IMR-90 (cell line): ENCODE measurements at regions not wholly inside any gene's neighbourhood (a gene's known extent, or its start where the extent isn't known, plus 50 kb on each side); places are given as distances from the start of the nearest gene placed in this dataset.

Experiments used
- ATAC-seq: fragments of 200-7000 bp; cut with Tn5 transposase; 2 replicates; pipeline ENCODE4 v1.9.1; 2020; ENCODE audit warnings: low read depth, mild to moderate bottlenecking, moderate library complexity
- BruUV-seq: library from RNA; stranded (reverse); fragments of 400-500 nt; replicated peaks from 2 replicates; lab custom pipeline; 2021; lab: Mats Ljungman, UMichigan
- CTCF ChIA-PET: fragments of 300-600 bp; formaldehyde crosslinking; extraction: SDS; loops from one replicate; lab custom pipeline; 2021; ENCODE audit warnings: antibody characterized with exemption; lab: Yijun Ruan, JAX
- POLR2A ChIA-PET: fragments of 300-600 bp; sonication (Branson Sonifier 250); formaldehyde crosslinking; loops from one replicate; lab custom pipeline; 2022; ENCODE audit warnings: antibody characterized with exemption; ENCODE audit not compliant: unreplicated experiment; lab: Charles Lee
- DNase-seq: peaks from one replicate; pipeline ENCODE4 v3.0.0; 2013
- H2AFZ ChIP-seq: replicated peaks from 2 replicates; pipeline ENCODE3; 2013; ENCODE audit warnings: low read length, mild to moderate bottlenecking; ENCODE audit not compliant: poor library complexity
- H2AK5ac ChIP-seq: 2 replicates; pipeline ENCODE4 v1.6.1; 2013; ENCODE audit warnings: low read depth, low read length, inconsistent platforms
- H2AK9ac ChIP-seq: replicated peaks from 2 replicates; pipeline ENCODE3; 2013; ENCODE audit warnings: mild to moderate bottlenecking, low read depth, low read length, moderate library complexity; ENCODE audit not compliant: poor library complexity
- H2BK120ac ChIP-seq: 2 replicates; pipeline ENCODE4 v1.6.1; 2013; ENCODE audit warnings: low read depth, low read length, inconsistent platforms
- H2BK15ac ChIP-seq: 3 replicates; pipeline ENCODE4 v1.6.1; 2013; ENCODE audit warnings: low read depth, low read length, inconsistent platforms
- H2BK20ac ChIP-seq: 2 replicates; pipeline ENCODE4 v1.6.1; 2013; ENCODE audit warnings: low read depth, mild to moderate bottlenecking, inconsistent platforms, low read length, moderate library complexity
- H2BK5ac ChIP-seq: 2 replicates; pipeline ENCODE4 v1.6.1; 2013; ENCODE audit warnings: mild to moderate bottlenecking, low read depth, low read length, inconsistent platforms; ENCODE audit not compliant: poor library complexity, severe bottlenecking
- H3K14ac ChIP-seq: replicated peaks from 2 replicates; pipeline ENCODE4 v1.6.1; 2013; ENCODE audit warnings: low read depth, low read length, inconsistent platforms
- H3K18ac ChIP-seq: 2 replicates; pipeline ENCODE4 v1.6.1; 2013; ENCODE audit warnings: low read depth, low read length, control low read depth
- H3K23ac ChIP-seq: 2 replicates; pipeline ENCODE4 v1.6.1; 2013; ENCODE audit warnings: low read depth, low read length, inconsistent platforms
- H3K27ac ChIP-seq: 2 replicates; pipeline ENCODE4 v1.5.1; 2013; ENCODE audit warnings: mild to moderate bottlenecking, control low read depth, low read length; ENCODE audit not compliant: insufficient read depth
- H3K27me3 ChIP-seq: 2 replicates; pipeline ENCODE4 v1.6.1; 2013; ENCODE audit warnings: low read length; ENCODE audit not compliant: control insufficient read depth, insufficient read depth
- H3K36me3 ChIP-seq: 2 replicates; pipeline ENCODE4 v1.6.1; 2013; ENCODE audit warnings: low read length, mixed read lengths; ENCODE audit not compliant: control insufficient read depth, insufficient read depth
- H3K4ac ChIP-seq: 2 replicates; pipeline ENCODE4 v1.6.1; 2013; ENCODE audit warnings: low read depth, low read length, inconsistent platforms
- H3K4me1 ChIP-seq: 2 replicates; pipeline ENCODE4 v1.6.1; 2013; ENCODE audit warnings: low read length, mixed read lengths; ENCODE audit not compliant: control insufficient read depth, insufficient read depth
- H3K4me2 ChIP-seq: 2 replicates; pipeline ENCODE4 v1.6.1; 2013; ENCODE audit warnings: low read depth, mild to moderate bottlenecking, control low read depth, low read length, moderate library complexity
- H3K4me3 ChIP-seq: 2 replicates; pipeline ENCODE4 v1.5.1; 2013; ENCODE audit warnings: low read depth, mild to moderate bottlenecking, control low read depth, low read length, moderate library complexity; ENCODE audit not compliant: insufficient read depth
- H3K56ac ChIP-seq: 2 replicates; pipeline ENCODE4 v1.6.1; 2013; ENCODE audit warnings: low read length, inconsistent platforms; ENCODE audit not compliant: insufficient read depth; ENCODE audit errors: extremely low read depth
- H3K79me1 ChIP-seq, 2 experiments: 2 replicates each; pipeline ENCODE4 v1.6.1; 2013; ENCODE audit warnings: low read length in 2 of 2, inconsistent platforms in 1 of 2, low read depth in 1 of 2
- H3K9ac ChIP-seq: 2 replicates; pipeline ENCODE4 v1.6.1; 2013; ENCODE audit warnings: low read depth, low read length, control low read depth
- H3K9me1 ChIP-seq: 2 replicates; pipeline ENCODE4 v1.6.1; 2013; ENCODE audit warnings: low read length, inconsistent platforms; ENCODE audit not compliant: insufficient read depth
- H3K9me3 ChIP-seq: 2 replicates; pipeline ENCODE4 v1.6.1; 2013; ENCODE audit warnings: low read length; ENCODE audit not compliant: control insufficient read depth, insufficient read depth
- H4K20me1 ChIP-seq: 2 replicates; pipeline ENCODE4 v1.6.1; 2013; ENCODE audit warnings: low read length, inconsistent platforms; ENCODE audit not compliant: insufficient read depth
- H4K5ac ChIP-seq: 2 replicates; pipeline ENCODE4 v1.6.1; 2013; ENCODE audit warnings: mild to moderate bottlenecking, low read depth, low read length, control low read depth
- H4K8ac ChIP-seq, 2 experiments: 2 replicates each; pipeline ENCODE4 v1.6.1; 2013; ENCODE audit warnings: low read depth in 2 of 2, low read length in 2 of 2, control low read depth in 1 of 2, inconsistent platforms in 1 of 2
- H4K91ac ChIP-seq: 2 replicates; pipeline ENCODE4 v1.6.1; 2013; ENCODE audit warnings: low read depth, low read length, inconsistent platforms; ENCODE audit not compliant: insufficient read depth
- CEBPB ChIP-seq: IDR thresholded peaks from 2 replicates; pipeline ENCODE4 v1.6.1; 2012; ENCODE audit warnings: low read depth, low read length, improper control_type of control experiment
- CTCF ChIP-seq: conservative IDR thresholded peaks from 2 replicates; pipeline ENCODE4 v1.5.1; 2012; ENCODE audit warnings: mild to moderate bottlenecking, low read depth, low read length, improper control_type of control experiment
- ELK1 ChIP-seq: fragments of 150-350 bp; IDR thresholded peaks from 2 replicates; pipeline ENCODE4 v1.6.1; 2016; ENCODE audit warnings: low read depth, mild to moderate bottlenecking, low read length, moderate library complexity, borderline replicate concordance
- FOS ChIP-seq: fragments of 150-350 bp; IDR thresholded peaks from 2 replicates; pipeline ENCODE4 v1.6.1; 2016; ENCODE audit warnings: low read depth, low read length
- MAZ ChIP-seq: IDR thresholded peaks from 2 replicates; pipeline ENCODE4 v1.6.1; 2012; ENCODE audit warnings: low read depth, mild to moderate bottlenecking, low read length, improper control_type of control experiment, moderate library complexity, borderline replicate concordance
- MXI1 ChIP-seq: IDR thresholded peaks from 2 replicates; pipeline ENCODE4 v1.6.1; 2012; ENCODE audit warnings: low read depth, mild to moderate bottlenecking, low read length, moderate library complexity, borderline replicate concordance
- NFE2L2 ChIP-seq: fragments of 150-350 bp; IDR thresholded peaks from 2 replicates; pipeline ENCODE4 v1.6.1; 2016; ENCODE audit warnings: low read depth, mild to moderate bottlenecking, low read length
- RFX5 ChIP-seq: IDR thresholded peaks from 2 replicates; pipeline ENCODE4 v1.8.0; 2012; ENCODE audit warnings: low read depth, mild to moderate bottlenecking, low read length, moderate library complexity
- USF2 ChIP-seq: fragments of 150-350 bp; IDR thresholded peaks from 2 replicates; pipeline ENCODE4 v1.6.1; 2017; ENCODE audit warnings: mild to moderate bottlenecking, antibody characterized with exemption, low read length, low read depth
- WGBS, 2 experiments: methylation state at CpG; one replicate each; pipeline versions ENCODE4 v1.1.5 to v1.1.7; 2013; ENCODE audit warnings: missing lambda C conversion rate in 2 of 2; ENCODE audit not compliant: insufficient read length in 1 of 2; ENCODE audit errors: extremely low coverage in 2 of 2; 5-methylcytosine and 5-hydroxymethylcytosine counted together
- dilution Hi-C: fragments of 300-500 bp; cut with HindIII; formaldehyde crosslinking; loops from one replicate; pipeline ENCODE4 v1.14.3; 2018; ENCODE audit warnings: low sequenced_read_pairs; ENCODE audit not compliant: unreplicated experiment
- in situ Hi-C: fragments of 300-500 bp; cut with MboI; formaldehyde crosslinking; loops from 3 replicates; pipeline ENCODE4 v1.14.3; 2019; ENCODE audit warnings: low sequenced_read_pairs, inconsistent platforms, mixed read lengths
- intact Hi-C: fragments of 100-400 bp; cut with micrococcal nuclease; formaldehyde crosslinking; loops from 2 replicates; pipeline ENCODE4 v1.10.0; 2022

GRCh38 chr11:36974771-36975170 lies 376.7 kb upstream of the RAG2 start:
- H3K36me3 ChIP-seq, result no peaks in the 10 kb centered on the region
- H3K23ac ChIP-seq, result no peak overlapping the region
- no peak overlapping the region for H2AK9ac ChIP-seq
- no TSS peak for BruUV-seq
- ChIA-PET CTCF (no interaction called here), POLR2A (no interaction called here)
- H2AK5ac ChIP-seq, result no peak overlapping the region
- DNase-seq (no peak), ATAC-seq (no peak)
- in situ Hi-C loops (no loop called here), dilution Hi-C loops (no loop called here), intact Hi-C loops (no loop called here)
- no peak overlapping the region for H3K56ac ChIP-seq
- H2BK15ac ChIP-seq, result no peak overlapping the region
- no peak overlapping the region for H3K4ac ChIP-seq
- H3K14ac ChIP-seq, result no peak overlapping the region
- no peaks in the 10 kb centered on the region for H3K9me1 ChIP-seq
- TF ChIP-seq ELK1, result no peak
- TF ChIP-seq RFX5, result no peak
- no peak for TF ChIP-seq MAZ
- TF ChIP-seq FOS, result no peak
- no peak for TF ChIP-seq NFE2L2
- TF ChIP-seq CTCF, result no peak
- no peak for TF ChIP-seq CEBPB
- TF ChIP-seq USF2, result no peak
- no peak for TF ChIP-seq MXI1
- H3K27me3 ChIP-seq, result no peaks in the 10 kb centered on the region
- H4K8ac ChIP-seq, result no peak overlapping the region
- H2BK20ac ChIP-seq, result no peak overlapping the region
- no peak overlapping the region for H2BK5ac ChIP-seq
- no CpG with 5 or more reads among the region's 1 CpG for WGBS, 2 experiments
- no peak overlapping the region for H2BK120ac ChIP-seq
- no peak overlapping the region for H4K91ac ChIP-seq
- H3K4me1 ChIP-seq, result no peaks in the 10 kb centered on the region
- H3K9me3 ChIP-seq, result peaks cover 4% of the 10 kb centered on the region; the same call in 1 of the 2 replicates
- no peak overlapping the region for H3K4me2 ChIP-seq
- no peak overlapping the region for H3K4me3 ChIP-seq
- no peaks in the 10 kb centered on the region for H3K79me1 ChIP-seq
- no peak overlapping the region for H3K27ac ChIP-seq
- no peak overlapping the region for H3K9ac ChIP-seq
- no peak overlapping the region for H3K18ac ChIP-seq
- no peak overlapping the region for H4K5ac ChIP-seq
- H2AFZ ChIP-seq, result no peak overlapping the region
- H4K20me1 ChIP-seq, result no peaks in the 10 kb centered on the region
